Stimulated activated effector memory CD8-positive, alpha-beta T cell treated with anti-CD3 and anti-CD28 coated beads, Interleukin-12 subunit alpha, Interleukin-12 subunit beta, amount 100 ng/mL, for 72 hours (primary cell): ENCODE measurements at regions not wholly inside any gene's neighbourhood (a gene's known extent, or its start where the extent isn't known, plus 50 kb on each side); places are given as distances from the start of the nearest gene placed in this dataset.
A peak's percentile ranks its signal among the peaks of the same experiment; 100 is the strongest.

Source experiments
- ATAC-seq: fragments of 150-1000 bp; cut with Tn5 transposase; 2 replicates; pipeline ENCODE4 v1.10.0; 2021
- DNase-seq, 2 donors: peaks; one replicate each; pipeline ENCODE4 v3.0.0; 2021 to 2022; ENCODE audit warnings: low spot score in 2 of 2
- H3K27ac Mint-ChIP-seq: one replicate; pipeline ENCODE4 v1.8.0; 2022; ENCODE audit warnings: mild to moderate bottlenecking, mixed read lengths
- H3K36me3 Mint-ChIP-seq: one replicate; pipeline ENCODE4 v1.8.0; 2022; ENCODE audit warnings: mild to moderate bottlenecking, mixed read lengths
- H3K4me1 Mint-ChIP-seq: one replicate; pipeline ENCODE4 v1.8.0; 2022; ENCODE audit warnings: mixed read lengths
- H3K4me3 Mint-ChIP-seq: one replicate; pipeline ENCODE4 v1.8.0; 2022; ENCODE audit warnings: mild to moderate bottlenecking, mixed read lengths
- H3K9me3 Mint-ChIP-seq: one replicate; pipeline ENCODE4 v1.8.0; 2022; ENCODE audit warnings: mixed read lengths

GRCh38 chr10:4264209-4264865 lies 479.3 kb upstream of the KLF6 start:
- ATAC-seq (no peak), DNase-seq (peak in 1 of 2 donors; percentile 15)
- no peak overlapping the region for H3K4me3 Mint-ChIP-seq
- no peaks in the 10 kb centered on the region for H3K9me3 Mint-ChIP-seq
- peaks cover 6% of the 10 kb centered on the region for H3K4me1 Mint-ChIP-seq
- H3K36me3 Mint-ChIP-seq: no peaks in the 10 kb centered on the region
- peak overlapping the region; percentile 46 for H3K27ac Mint-ChIP-seq

- Mint-ChIP-seq H3K27ac (peak overlapping the region; percentile 46), H3K4me3 (no peak overlapping the region), H3K4me1 (peaks cover 6% of the 10 kb centered on the region), H3K36me3 (no peaks in the 10 kb centered on the region), H3K9me3 (no peaks in the 10 kb centered on the region)
- DNase-seq (no peak), ATAC-seq (no peak)
Observed at GRCh38 chr10:4263601-4263921, 478.6 kb upstream of the KLF6 start.

GRCh38 chr10:4262870-4263600 lies 478.0 kb upstream of the KLF6 start:
- Mint-ChIP-seq H3K36me3 (no peaks in the 10 kb centered on the region), H3K9me3 (no peaks in the 10 kb centered on the region), H3K4me1 (peaks cover 6% of the 10 kb centered on the region), H3K27ac (no peak overlapping the region), H3K4me3 (no peak overlapping the region)
- no peak for ATAC-seq
- DNase-seq: no peak

GRCh38 chr10:4262449-4262848 lies 477.4 kb upstream of the KLF6 start:
- no peak overlapping the region for H3K4me3 Mint-ChIP-seq
- no peaks in the 10 kb centered on the region for H3K9me3 Mint-ChIP-seq
- no peak for ATAC-seq
- peaks cover 6% of the 10 kb centered on the region for H3K4me1 Mint-ChIP-seq
- no peak for DNase-seq
- H3K36me3 Mint-ChIP-seq: no peaks in the 10 kb centered on the region
- H3K27ac Mint-ChIP-seq: no peak overlapping the region

- H3K36me3 Mint-ChIP-seq: no peaks in the 10 kb centered on the region
- H3K4me3 Mint-ChIP-seq: no peak overlapping the region
- no peak for ATAC-seq
- H3K27ac Mint-ChIP-seq: no peak overlapping the region
- H3K4me1 Mint-ChIP-seq: no peaks in the 10 kb centered on the region
- H3K9me3 Mint-ChIP-seq: no peaks in the 10 kb centered on the region
- peak in 1 of 2 donors; percentile 6 for DNase-seq
Observed at GRCh38 chr10:4260483-4261124, 475.6 kb upstream of the KLF6 start.

- Mint-ChIP-seq H3K4me3 (no peak overlapping the region), H3K27ac (no peak overlapping the region), H3K36me3 (no peaks in the 10 kb centered on the region), H3K4me1 (no peaks in the 10 kb centered on the region), H3K9me3 (no peaks in the 10 kb centered on the region)
- peak in 1 of 2 donors; percentile 39 for DNase-seq
- no peak for ATAC-seq
Observed at GRCh38 chr10:4257939-4258465, 473.0 kb upstream of the KLF6 start.

GRCh38 chr10:4256971-4257370 lies 472.0 kb upstream of the KLF6 start:
- no peak for ATAC-seq
- no peak for DNase-seq
- Mint-ChIP-seq H3K4me3 (no peak overlapping the region), H3K27ac (no peak overlapping the region), H3K4me1 (no peaks in the 10 kb centered on the region), H3K9me3 (no peaks in the 10 kb centered on the region), H3K36me3 (no peaks in the 10 kb centered on the region)

- Mint-ChIP-seq H3K9me3 (no peaks in the 10 kb centered on the region), H3K4me3 (no peak overlapping the region), H3K4me1 (no peaks in the 10 kb centered on the region), H3K27ac (no peak overlapping the region), H3K36me3 (no peaks in the 10 kb centered on the region)
- DNase-seq (peak in 1 of 2 donors; percentile 32), ATAC-seq (no peak)
Observed at GRCh38 chr10:4255751-4256150, 470.7 kb upstream of the KLF6 start.

GRCh38 chr10:4254101-4254994 lies 469.3 kb upstream of the KLF6 start:
- no peak overlapping the region for H3K4me3 Mint-ChIP-seq
- H3K9me3 Mint-ChIP-seq: peaks cover 2% of the 10 kb centered on the region
- H3K36me3 Mint-ChIP-seq: no peaks in the 10 kb centered on the region
- DNase-seq (peak in 1 of 2 donors; percentile 32), ATAC-seq (no peak)
- H3K27ac Mint-ChIP-seq: no peak overlapping the region
- H3K4me1 Mint-ChIP-seq: no peaks in the 10 kb centered on the region

- DNase-seq: no peak
- Mint-ChIP-seq H3K4me1 (peaks cover 5% of the 10 kb centered on the region), H3K36me3 (no peaks in the 10 kb centered on the region), H3K4me3 (no peak overlapping the region), H3K9me3 (peaks cover 2% of the 10 kb centered on the region), H3K27ac (no peak overlapping the region)
- ATAC-seq: no peak
Observed at GRCh38 chr10:4252701-4253100, 467.7 kb upstream of the KLF6 start.

GRCh38 chr10:4250587-4250887 lies 465.5 kb upstream of the KLF6 start:
- Mint-ChIP-seq H3K4me1 (peaks cover 25% of the 10 kb centered on the region), H3K4me3 (no peak overlapping the region), H3K9me3 (peaks cover 2% of the 10 kb centered on the region), H3K27ac (no peak overlapping the region), H3K36me3 (no peaks in the 10 kb centered on the region)
- no peak for DNase-seq
- ATAC-seq: peak; percentile 57

- Mint-ChIP-seq H3K36me3 (no peaks in the 10 kb centered on the region), H3K4me3 (no peak overlapping the region), H3K27ac (no peak overlapping the region), H3K4me1 (peaks cover 29% of the 10 kb centered on the region), H3K9me3 (peaks cover 2% of the 10 kb centered on the region)
- DNase-seq: no peak
- no peak for ATAC-seq
Observed at GRCh38 chr10:4249841-4250586, 465.0 kb upstream of the KLF6 start.

GRCh38 chr10:4247379-4247778 lies 462.4 kb upstream of the KLF6 start:
- Mint-ChIP-seq H3K4me1 (peaks cover 44% of the 10 kb centered on the region), H3K4me3 (peak overlapping the region; percentile 43), H3K27ac (no peak overlapping the region), H3K36me3 (no peaks in the 10 kb centered on the region), H3K9me3 (peaks cover 2% of the 10 kb centered on the region)
- DNase-seq: no peak
- ATAC-seq: no peak

- Mint-ChIP-seq H3K27ac (no peak overlapping the region), H3K4me3 (peak overlapping the region; percentile 43), H3K9me3 (peaks cover 2% of the 10 kb centered on the region), H3K36me3 (no peaks in the 10 kb centered on the region), H3K4me1 (peaks cover 48% of the 10 kb centered on the region)
- ATAC-seq: peak; percentile 83
- no peak for DNase-seq
Observed at GRCh38 chr10:4246881-4247358, 461.9 kb upstream of the KLF6 start.
